ENCODE measurements at regions not wholly inside any gene's neighbourhood (a gene's known extent, or its start where the extent isn't known, plus 50 kb on each side); places are given as distances from the start of the nearest gene placed in this dataset.
"Not testable (repeated sequence)": the region's sequence is repeated elsewhere in the genome, so short reads cannot be mapped to it uniquely, and the experiment has no call there.

DNA sequence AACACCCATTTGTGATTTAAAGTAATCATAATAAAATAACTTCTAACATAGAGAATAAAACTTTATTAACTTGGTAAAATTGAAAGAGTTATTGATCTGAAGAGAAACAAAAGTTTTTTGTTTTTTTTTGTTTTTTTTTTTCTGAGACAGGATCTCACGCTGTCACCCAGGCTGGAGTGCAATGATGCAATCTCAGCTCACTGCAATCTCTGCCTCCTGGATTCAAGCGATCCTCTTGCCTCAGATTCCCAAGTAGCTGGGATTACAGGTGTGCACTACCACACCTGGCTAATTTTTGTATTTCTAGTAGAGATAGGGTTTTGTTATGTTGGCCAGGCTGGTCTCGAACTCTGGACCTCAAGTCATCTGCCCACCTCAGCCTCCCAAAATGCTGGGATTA, 116.5 kb upstream of the SPATA31D4 start:
- DNase-seq (ENCODE audit: low read depth, low spot score) = not testable (repeated sequence)

- DNase-seq (ENCODE audit: low read depth, low spot score) = no peak
Measured at GRCh38 chr9:81814401-81814793, 113.8 kb upstream of the SPATA31D4 start.

DNA sequence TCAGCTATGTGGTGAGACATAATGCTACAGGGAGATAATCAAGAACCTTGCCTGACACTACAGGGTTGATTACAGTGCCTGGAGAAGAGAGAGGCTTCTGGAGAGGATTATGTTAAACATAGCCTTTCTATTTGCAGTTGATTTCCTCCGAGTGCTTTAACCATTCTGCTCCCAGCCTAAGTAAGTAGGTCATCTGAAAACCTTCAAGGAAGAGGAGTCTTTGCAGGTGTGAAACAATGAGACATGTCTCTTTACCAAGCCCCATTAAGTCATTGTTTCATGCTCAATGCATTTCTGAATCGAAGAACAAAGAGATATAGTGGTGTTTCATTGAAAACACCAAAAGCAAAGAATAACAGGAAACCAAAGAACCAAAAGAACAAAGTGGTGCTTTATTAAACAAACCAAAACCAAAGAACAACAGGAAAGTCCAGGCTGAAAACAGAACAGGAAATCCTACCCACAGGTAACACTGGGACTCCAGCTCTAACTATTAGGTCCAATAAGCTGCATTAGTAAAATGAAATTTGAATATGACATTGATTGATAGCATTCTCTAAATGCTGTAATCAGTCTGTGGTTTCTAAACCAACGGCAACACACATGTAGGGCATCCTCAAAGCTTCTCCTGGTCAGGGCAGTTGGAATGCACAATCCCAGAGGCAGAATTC, 113.3 kb upstream of the SPATA31D4 start:
- DNase-seq (ENCODE audit: low read depth, low spot score) = no peak

DNA sequence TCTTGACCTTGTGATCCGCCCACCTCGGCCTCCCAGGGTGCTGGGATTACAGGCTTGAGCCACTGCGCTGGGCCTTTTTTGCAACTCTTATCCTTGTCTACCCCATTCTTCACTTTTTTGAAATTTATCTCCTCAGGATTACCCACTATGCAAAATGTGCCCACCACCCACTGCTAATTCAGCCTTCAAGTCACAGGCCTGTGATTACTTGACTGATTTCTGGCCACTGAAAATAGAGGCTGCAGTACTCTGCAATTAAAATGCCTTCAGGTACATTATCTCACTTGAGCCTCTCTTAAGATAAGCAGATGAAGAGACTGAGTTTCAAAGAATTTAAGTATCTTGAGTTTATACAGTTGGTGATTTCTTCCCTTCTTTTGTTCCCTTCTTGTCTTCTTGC, 112.4 kb upstream of the SPATA31D4 start:
- DNase-seq (ENCODE audit: low read depth, low spot score) = no peak

- no peak for DNase-seq (ENCODE audit: low read depth, low spot score)
Measured at GRCh38 chr9:81819155-81819554, 109.1 kb upstream of the SPATA31D4 start.

DNA sequence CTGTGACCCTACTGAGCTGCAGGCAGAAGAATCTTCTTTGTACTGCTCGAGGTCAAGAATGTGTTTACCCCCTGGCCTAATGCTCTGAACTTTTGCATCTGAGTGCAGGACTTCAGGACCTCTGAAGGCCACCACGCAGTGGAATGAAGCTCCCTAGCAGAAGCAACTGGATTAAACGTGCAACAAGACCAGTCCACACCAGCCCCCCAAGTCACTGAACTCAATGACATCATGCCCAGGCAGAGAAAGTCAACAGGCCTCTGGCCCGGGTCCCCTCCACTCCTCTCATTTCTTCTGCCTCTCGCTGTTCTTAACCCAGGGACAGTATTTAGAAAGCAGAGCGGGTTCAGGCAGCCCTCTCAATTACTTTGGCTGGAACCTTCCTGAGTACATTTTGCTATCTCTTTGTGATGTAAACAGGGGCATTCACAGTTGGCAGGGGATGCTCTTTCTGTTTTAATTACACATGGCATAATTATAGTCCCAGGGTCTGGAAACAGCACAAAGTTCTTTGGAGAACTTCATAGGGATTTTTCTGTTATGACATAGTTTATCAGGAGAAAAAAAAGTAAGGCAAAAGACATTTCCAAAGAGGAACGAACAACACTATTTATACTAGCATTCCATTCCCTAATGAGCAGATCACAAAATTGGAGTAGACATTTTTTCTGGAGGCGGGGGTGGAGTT, 108.2 kb upstream of the SPATA31D4 start:
- DNase-seq (ENCODE audit: low read depth, low spot score) = peak; percentile 42

DNA sequence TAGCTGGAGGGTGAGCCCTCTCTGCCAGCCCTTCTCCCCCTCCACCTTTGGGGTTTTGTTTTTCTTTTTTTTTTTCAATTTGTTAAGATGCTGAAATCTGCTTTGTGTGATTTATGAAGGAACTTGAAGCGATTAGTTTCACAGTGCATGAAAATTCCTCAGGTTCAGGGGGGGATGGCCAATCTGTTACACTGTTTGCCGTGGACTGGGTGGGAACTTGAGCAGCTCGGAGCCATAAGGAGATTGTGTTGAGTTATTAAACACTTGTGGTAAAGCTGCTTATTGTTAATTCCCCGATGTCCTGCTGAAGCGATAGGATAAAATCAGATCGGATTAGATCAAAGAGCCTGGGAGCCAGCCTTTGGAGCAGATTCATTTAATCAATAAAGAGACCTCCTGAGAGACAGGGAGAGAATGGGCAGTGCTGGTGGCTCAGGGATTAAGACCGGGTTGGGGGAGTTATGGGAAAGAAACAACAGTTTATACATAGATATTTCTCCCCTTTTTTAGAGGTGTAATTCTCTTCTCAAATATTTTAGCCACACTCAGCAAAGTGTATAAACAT, 105.8 kb upstream of the SPATA31D4 start:
- no peak for DNase-seq (ENCODE audit: low read depth, low spot score)

GRCh38 chr9:81822967-81823366, 105.3 kb upstream of the SPATA31D4 start:
- peak; percentile 44 for DNase-seq (ENCODE audit: low read depth, low spot score)

DNA sequence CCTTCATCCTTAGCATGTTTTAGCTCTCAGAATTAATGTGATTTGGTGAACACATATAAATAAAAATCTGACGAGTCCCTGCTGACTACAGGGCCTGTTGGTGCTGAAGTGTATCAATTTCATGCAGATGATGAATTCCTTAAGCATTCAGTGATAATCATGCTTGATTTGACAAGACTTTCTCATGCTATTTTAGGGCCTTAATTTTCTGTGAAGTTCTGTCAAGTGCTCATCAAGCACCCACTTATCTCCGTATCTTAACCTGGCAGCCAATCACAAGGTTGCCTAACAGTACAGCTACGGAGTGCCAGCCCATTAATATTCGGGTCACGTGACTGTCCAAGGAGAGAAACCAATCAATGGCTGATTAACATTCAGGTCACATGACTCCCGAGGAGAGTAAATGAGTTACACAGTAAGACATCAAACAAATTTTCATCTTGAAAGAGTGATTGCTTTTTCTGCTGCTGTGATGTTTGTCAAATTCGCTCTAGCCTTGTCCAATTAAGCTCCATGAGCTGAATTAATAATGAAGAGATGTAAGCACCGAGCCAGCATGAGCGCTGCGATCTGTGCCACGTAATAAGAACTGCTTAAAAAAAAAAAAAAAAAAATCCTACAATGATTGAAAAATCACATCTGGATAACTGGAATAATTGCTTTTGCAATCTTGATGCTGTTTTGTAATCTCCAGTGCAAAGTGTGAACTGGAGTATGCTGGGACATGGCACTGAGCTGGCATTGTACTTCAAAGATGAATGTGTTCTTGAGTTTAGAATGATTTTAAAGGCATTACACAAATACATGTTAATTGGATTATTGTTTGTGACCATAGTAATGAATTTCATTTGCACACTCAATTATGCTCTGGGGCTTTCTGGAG, 104.3 kb upstream of the SPATA31D4 start:
- DNase-seq (ENCODE audit: low read depth, low spot score) = peak; percentile 55

DNA sequence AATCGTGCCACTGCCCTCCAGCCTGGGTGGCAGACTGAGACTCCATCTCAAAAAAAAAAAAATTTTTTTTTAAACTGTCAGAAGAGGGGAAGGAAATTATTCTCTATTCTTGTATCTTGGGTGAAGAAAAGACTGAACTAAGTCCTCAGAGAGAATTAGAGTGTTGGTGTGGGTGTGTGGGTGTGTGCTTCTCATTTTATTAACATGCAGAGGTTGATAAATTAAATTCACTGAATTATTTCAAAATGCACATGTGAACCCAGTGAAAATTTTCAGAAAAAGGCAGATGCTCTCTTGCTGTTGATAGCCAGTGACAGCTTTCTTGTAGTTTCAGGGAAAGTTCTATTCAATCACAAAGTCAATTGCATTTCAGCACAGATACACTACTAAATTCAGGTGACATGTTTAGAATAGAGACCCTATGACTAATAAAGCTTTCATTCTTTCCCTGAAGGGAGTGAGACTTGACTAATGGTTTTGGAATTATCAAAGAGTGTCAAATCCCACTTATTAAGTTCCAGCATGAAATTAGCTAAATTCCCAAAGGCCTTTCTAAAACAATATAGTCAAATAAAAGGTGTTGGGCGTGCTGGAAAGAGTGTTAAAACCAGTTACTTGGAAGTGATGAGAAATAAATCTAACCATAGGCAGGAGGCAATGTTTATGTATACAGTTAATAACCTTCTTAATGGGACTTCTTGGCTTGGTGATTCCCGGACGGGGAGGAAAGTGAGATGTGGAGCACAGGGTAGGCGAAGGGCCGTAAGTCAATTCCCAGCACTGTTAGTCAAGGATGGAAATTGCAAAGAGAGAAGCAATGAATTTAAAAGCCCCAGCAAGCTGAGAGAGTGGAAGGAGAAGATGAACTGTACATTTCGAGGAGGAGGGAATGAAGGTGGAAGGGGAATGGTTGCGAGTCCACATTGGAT, 103.2 kb upstream of the SPATA31D4 start:
- DNase-seq (ENCODE audit: low read depth, low spot score) = peak; percentile 42

DNA sequence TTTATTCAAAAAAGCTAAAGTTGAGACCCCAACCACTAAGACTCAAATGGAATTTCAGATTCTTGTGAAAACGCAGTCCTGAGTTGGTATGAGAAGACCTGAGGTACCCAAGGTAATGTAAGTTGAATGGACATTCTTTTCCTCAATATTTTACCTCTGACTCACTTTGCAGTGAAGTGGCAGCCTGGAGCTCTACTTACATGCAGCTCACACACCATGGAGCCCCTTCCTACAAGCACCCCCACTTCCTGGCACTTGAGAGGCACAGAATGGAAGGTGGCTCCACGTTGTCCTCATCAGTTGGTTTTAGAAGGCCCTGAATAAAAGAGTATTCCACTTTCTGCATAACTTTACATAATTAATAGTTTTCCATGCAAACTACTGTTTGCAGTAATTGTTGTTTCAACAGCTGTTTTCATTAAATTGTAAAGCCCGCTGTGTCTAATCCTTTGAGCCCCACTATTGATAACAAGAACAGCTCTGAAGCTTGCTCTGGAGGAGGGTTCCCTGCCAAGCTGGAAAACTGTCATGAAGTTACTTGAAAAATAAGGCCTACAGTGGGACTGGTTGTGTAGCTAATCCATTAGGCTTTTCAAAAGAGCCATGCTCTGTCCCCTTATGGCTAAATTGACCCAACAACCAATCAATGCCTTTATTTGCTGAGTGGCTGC, 102.2 kb upstream of the SPATA31D4 start:
- DNase-seq (ENCODE audit: low read depth, low spot score) = peak; percentile 68

DNA sequence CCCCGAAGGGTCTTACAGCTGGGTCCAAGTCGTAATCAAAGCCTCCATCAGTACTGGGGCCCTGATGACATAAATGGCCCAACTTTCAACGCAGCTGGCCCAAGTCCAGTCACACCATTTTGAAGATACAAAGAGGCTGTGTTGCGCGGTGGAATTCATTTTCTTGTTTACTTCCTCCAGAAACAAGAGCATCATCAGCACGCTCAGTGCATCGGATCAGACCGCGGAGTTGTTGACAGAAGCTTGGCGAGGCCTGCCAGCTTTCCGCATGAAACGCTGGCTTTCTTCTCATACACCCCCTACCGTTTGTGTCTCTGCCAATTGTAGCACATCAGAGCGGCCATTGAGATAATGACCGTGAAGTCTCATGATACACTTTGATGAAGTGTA, 101.7 kb upstream of the SPATA31D4 start:
- DNase-seq (ENCODE audit: low read depth, low spot score) = peak; percentile 86

DNA sequence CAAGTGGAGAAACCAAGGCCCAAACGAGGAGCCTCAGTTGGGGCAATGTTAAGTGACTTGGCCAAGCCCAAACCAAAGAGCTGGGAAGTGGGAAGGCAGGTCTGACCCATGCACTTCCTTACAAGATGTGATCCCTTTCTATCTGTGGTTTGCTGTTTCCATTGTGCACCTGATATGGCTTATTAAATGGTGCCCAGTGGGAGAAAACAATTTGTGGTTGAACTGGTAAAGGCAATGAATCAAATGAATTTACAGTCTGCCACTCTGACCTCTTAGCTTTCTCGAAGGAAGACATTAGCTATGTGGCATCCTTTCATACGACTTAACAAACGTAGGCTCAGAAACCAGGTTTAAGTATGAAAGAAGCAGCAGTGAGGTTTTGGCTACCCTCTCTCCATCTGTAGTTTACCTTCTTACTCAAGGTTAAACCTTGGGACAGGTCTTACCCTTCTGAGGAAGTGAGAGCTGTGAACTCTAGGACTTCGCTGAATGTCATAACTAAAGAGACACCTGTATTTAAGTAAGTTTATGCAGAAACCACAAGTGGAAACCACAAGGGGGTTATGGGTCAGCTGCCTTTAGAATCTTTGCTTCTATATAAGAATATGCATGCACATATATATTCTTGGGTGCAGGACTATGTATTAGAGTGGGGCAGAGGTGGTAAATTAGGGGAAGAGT, 100.5 kb upstream of the SPATA31D4 start:
- no peak for DNase-seq (ENCODE audit: low read depth, low spot score)

GRCh38 chr9:81829195-81829882, 98.9 kb upstream of the SPATA31D4 start:
- DNase-seq (ENCODE audit: low read depth, low spot score) = no peak

- not testable (repeated sequence) for DNase-seq (ENCODE audit: low read depth, low spot score)
Measured at GRCh38 chr9:81830431-81830830, 97.8 kb upstream of the SPATA31D4 start.

- DNase-seq (ENCODE audit: low read depth, low spot score) = peak; percentile 71
Measured at GRCh38 chr9:81832571-81833285, 95.5 kb upstream of the SPATA31D4 start.

DNA sequence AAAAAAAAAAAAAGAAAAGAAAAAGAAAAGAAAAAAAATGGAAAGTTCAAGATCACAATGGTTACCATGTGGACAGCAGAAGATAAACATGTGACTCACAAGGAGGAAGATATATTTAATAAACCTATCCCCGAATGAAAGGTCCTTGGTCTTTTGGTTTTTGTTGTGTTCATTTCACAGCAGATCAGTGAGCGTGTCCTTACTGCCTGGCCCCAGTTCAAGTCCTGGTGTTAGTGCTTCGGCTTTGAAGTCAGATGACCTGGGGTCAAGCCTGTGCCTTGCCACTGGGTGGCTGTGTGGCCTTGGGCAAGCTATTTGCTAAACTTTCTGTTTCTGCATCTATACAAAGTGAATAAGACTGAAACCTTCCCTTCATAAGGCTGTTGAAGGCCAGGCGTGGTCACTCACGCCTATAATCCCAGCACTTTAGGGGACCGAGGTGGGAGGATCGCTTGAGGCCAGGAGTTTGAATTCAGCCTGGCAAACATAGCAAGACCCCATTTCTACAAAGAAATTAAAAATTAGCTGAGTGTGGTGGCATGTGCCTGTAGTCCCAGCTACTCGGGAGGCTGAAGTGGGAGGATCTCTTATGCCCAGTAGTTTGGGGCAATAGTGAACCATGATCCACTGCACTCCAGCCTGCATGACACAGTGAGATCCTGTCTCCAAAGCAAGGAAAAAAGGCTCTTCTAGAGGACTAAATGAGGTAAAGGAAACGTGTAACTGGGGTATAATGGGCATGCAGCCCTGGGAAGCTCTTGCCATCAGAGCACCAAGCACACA, 94.5 kb upstream of the SPATA31D4 start:
- DNase-seq (ENCODE audit: low read depth, low spot score) = peak; percentile 15

DNA sequence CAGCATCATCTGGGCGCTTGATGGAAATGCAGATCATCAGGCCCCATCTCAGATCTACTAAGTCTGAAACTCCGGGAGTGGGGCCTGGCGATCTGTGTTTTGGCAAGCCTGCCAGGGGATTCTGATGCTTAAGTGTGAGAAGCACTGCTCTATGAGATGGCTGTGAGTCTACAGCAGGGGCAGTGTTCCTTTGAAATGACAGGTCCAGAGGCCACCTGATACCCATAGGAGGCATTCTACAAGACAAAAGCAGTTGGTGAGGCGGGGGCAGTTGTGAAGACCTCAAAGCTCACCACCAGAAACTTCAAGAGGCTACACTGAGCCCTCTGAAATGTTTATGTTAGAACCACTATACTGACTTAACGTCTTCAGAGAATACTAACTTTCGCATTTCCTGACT, 86.9 kb upstream of the SPATA31D4 start:
- no peak for DNase-seq (ENCODE audit: low read depth, low spot score)
